GM18517 (cell line): ENCODE measurements at regions not wholly inside any gene's neighbourhood (a gene's known extent, or its start where the extent isn't known, plus 50 kb on each side); places are given as distances from the start of the nearest gene placed in this dataset.
"Not testable (repeated sequence)": the region's sequence is repeated elsewhere in the genome, so short reads cannot be mapped to it uniquely, and the experiment has no call there.

Source experiments
- ATAC-seq: cut with Tn5 transposase; IDR thresholded peaks from one replicate; pipeline ENCODE4 v1.9.1; 2021; ENCODE audit warnings: mild to moderate bottlenecking, moderate library complexity; ENCODE audit not compliant: unreplicated experiment

DNA sequence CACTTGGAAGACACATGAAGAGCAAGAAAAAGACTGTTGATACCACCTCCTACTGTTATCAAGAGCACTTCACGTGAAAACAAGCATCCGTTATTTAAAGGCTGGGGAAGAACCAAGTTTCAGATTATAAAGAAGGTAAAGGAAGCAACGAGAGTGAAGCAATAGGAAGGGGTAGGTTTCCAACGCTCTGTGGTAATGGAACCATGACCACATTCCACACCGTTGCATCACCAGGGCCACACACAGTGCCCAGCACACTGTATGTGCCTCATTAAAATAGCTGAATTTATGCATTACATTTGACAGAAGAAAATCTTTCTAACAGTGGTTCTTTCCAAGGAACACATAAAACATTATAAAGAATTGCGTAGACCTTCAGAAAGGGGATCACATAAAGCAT lies 435.8 kb downstream of the MRPL39 start:
- no peak for ATAC-seq

DNA sequence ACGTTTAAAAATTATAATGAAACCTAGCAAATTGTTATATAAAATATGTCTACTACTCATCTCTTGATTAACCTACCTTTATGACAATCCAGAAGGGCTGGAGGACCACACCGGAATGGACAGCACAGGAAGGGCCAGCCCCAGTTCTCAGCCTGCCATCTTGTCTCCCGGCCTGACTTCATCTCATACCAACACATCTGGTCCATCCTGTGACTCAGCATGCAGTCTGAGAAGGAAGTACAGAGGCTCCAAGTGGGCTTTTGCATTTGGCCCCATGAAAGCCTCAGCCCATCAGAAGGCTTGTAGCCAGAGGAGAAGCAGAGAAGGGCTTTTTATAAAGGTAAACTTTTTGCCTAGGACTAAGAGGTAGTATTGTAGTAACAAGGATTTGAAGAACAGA lies 436.6 kb downstream of the MRPL39 start:
- no peak for ATAC-seq

- no peak for ATAC-seq
Observed at GRCh38 chr21:25169370-25169769, 437.9 kb downstream of the MRPL39 start.

GRCh38 chr21:25166904-25167303 lies 440.4 kb downstream of the MRPL39 start:
- not testable (repeated sequence) for ATAC-seq

GRCh38 chr21:25161571-25161970 lies 445.7 kb downstream of the MRPL39 start:
- ATAC-seq: no peak

DNA sequence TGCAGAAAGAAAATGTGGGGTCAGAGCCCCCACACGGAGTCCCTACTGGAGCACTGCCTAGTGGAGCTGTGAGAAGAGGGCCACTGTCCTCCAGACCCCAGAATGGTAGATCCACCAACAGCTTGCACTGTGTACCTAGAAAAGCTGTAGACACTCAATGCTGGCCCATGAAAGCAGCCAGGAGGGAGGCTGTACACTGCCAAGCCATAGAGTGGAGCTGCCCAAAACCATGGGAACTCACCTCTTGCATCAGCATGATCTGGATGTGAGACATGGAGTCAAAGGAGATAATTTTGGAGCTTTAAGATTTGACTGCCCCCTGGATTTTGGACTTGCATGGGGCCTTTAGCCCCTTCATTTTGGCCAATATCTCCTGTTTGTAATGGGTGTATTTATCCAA lies 452.3 kb downstream of the MRPL39 start:
- ATAC-seq: not testable (repeated sequence)

DNA sequence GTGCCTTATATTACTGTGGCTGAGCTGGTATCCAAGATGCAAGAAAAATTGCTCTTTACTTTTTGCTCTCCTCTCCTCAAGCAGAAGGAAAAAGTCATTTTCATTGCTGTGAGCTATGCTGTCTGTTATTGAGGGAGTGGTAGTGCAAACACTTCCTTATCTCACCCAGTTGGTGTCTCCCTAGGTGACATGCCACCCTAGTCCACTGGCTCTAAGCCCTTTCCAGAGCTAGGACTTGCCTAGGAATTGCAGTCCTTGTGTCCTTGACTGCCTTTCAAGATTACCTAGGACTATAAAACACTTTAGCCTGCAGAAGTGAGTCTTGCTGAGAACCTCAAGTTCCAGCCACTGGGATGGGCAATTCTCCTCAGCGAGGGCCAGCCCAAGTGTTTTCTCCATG lies 458.3 kb downstream of the MRPL39 start:
- ATAC-seq: no peak

GRCh38 chr21:25139414-25139813 lies 467.9 kb downstream of the MRPL39 start:
- ATAC-seq: no peak

DNA sequence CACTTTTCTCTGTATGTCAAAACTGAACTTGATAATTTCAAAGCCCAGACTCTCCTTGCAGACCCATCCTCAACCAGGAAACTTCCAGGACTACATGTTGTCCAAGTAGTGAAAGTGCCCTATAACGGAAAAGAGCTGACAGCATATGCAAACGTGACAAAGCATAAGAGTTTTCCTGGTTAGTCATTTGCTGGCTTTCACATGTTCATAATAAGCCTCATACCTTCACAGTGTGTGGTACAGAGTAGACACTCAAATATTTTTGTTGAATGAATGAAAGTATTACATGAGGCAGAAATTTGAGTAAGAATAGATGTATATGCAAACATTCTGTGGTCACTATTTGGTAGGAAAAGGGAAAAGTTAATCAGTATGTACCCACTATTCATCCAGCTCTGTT lies 473.3 kb downstream of the MRPL39 start:
- ATAC-seq: no peak

- ATAC-seq: no peak
Observed at GRCh38 chr21:25127811-25128210, 479.5 kb downstream of the MRPL39 start.

- ATAC-seq: no peak
Observed at GRCh38 chr21:25127007-25127406, 480.3 kb downstream of the MRPL39 start.

DNA sequence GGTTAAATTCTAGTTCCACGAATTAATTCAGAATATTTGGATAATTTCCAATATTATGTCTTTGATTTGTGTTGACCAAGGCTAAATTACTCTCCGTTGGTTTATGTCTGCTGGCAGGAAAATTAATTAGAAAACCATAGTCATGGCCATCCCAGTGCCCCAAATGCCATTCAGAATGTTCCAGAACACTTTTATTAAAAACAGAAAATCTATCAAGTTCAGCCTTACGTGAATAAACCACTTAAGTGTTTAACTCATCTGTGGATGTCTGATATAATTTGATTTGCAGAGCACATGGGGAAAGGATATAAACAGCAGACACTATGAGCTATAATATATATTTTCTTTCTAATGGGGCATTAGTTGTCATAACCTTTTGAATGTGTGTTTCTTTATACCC lies 480.7 kb downstream of the MRPL39 start:
- no peak for ATAC-seq

DNA sequence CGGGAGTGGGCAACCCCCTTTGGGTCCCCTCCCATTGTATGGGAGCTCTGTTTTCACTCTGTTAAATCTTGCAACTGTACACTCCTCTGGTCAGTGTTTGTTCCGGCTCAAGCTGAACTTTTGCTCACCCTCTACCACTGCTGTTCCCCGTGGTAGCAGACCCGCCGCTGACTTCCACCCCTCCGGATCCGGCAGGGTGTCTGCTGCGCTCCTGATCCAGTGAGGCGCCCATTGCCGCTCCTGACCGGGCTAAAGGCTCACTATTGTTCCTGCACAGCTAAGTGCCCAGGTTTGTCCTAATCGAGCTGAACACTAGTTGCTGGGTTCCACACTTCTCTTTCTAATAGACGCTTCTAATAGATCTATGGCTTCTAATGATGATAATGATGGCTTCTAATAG lies 488.6 kb downstream of the MRPL39 start:
- no peak for ATAC-seq

DNA sequence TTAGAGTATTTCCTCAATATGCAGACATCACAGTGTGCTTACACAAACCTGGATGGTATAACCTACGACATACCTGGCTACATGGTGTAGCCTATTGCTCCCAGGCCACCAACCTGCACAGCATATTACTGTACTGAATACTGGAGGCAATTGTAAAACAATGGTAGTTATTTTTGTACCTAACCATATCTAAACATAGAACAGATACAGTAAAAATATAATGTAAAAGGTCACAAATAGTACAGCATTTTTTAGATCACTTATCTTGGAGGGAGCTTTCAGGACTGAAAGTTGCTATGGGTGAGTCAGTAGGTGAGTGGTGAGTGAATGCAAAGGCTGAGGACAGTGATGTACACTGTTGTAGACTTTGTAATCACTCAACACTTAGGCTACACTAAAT lies 492.3 kb downstream of the MRPL39 start:
- ATAC-seq: peak; percentile 88

DNA sequence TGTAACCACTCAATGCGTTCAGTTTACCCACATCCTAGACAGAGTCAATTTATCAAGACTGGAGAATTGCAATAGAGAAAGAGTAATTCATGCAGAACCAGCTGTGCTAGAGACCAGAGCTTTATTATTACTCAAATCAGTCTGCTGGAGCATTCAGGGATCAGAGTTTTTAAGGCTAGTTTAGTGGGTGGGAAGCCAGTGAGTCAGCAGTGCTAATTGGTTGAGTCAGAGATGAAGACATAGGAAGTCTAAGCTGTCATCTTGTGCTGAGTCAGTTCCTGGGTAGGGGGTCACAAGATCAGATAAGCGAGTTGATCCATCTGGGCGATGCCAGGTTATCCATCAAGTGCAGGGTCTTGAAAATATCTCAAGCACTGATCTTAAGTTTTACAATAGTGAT lies 499.6 kb downstream of the MRPL39 start:
- ATAC-seq: no peak

DNA sequence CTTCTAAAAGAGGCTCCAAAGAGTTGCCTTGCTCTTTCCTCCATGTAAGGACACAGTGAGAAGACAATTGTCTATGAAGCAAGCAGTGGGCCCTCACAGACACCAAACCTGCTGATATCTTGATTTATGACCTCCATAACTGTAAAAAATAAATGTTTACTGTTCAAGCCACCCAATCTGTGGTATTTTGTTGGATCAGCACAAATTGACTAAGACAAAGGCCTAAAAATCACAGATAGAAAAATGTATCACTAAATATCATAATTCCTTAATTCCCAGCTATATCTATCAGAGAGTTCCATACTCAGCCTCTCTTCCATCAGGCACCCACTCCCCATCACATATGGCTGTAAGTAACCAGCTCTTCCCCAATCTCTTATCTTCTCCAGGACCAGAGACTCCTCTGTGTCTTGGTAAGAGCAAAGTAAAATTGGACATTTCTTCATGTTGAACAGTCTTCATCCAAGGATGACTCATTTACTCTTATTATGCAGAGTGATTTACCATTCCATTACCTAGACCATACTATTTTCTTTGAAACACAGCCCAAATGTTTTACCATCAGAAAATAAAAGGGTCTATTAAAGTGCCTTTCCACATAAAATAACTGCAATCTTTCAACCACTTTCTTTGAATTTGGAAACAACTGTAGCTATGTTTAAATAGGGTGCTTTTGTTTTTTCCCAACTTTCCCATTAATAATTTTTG lies 503.6 kb downstream of the MRPL39 start:
- ATAC-seq: no peak

DNA sequence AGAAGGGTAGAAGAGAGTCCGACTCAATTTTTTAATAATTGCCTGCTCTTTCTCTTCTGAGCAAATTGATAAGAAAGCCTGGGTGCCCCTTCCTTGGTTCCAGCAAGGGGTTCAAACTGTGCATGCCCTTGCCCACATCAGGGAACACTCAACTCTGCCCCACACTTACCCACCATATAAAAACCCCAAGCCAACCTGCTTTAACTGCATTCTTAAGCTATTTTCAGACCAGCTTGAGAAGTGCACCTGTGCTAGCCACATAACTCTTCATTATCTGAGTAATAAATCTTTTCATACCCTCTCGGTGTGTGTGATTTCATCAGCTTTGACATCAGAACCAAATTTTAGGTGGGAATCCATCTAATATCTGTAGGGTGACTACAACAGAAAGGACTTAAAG lies 509.6 kb downstream of the MRPL39 start:
- ATAC-seq: no peak

GRCh38 chr21:25094695-25095094 lies 512.6 kb downstream of the MRPL39 start:
- no peak for ATAC-seq

- no peak for ATAC-seq
Observed at GRCh38 chr21:25092441-25093011, 514.8 kb downstream of the MRPL39 start.

- ATAC-seq: no peak
Observed at GRCh38 chr21:25081096-25081495, 526.2 kb downstream of the MRPL39 start.

- no peak for ATAC-seq
Observed at GRCh38 chr21:25080661-25081060, 526.6 kb downstream of the MRPL39 start.

GRCh38 chr21:25080141-25080540 lies 527.1 kb downstream of the MRPL39 start:
- ATAC-seq: no peak

GRCh38 chr21:25079053-25079452 lies 528.2 kb downstream of the MRPL39 start:
- no peak for ATAC-seq
